Hindlimb muscle (tissue), 1 donor: ENCODE measurements at regions not wholly inside any gene's neighbourhood (a gene's known extent, or its start where the extent isn't known, plus 50 kb on each side); places are given as distances from the start of the nearest gene placed in this dataset.
A peak's percentile ranks its signal among the peaks of the same experiment; 100 is the strongest.
"Not testable (repeated sequence)": the region's sequence is repeated elsewhere in the genome, so short reads cannot be mapped to it uniquely, and the experiment has no call there.

Experiments used
- DNase-seq: peaks from one replicate; pipeline ENCODE4 v3.0.0-alpha.2; 2013

GRCh38 chr9:87210658-87211057 is 263.4 kb upstream of the GAS1 start:
- DNase-seq = not testable (repeated sequence)

- no peak for DNase-seq
Observed at GRCh38 chr9:87211669-87212068, 264.4 kb upstream of the GAS1 start.

- no peak for DNase-seq
Observed at GRCh38 chr9:87212605-87213021, 265.3 kb upstream of the GAS1 start.

GRCh38 chr9:87213948-87214347 is 266.6 kb upstream of the GAS1 start:
- DNase-seq = no peak

- DNase-seq = no peak
Observed at GRCh38 chr9:87214991-87215390, 267.7 kb upstream of the GAS1 start.

GRCh38 chr9:87216036-87216435 is 268.7 kb upstream of the GAS1 start:
- no peak for DNase-seq

- no peak for DNase-seq
Observed at GRCh38 chr9:87216897-87217455, 269.7 kb upstream of the GAS1 start.

GRCh38 chr9:87223392-87224246 is 274.0 kb upstream of the DAPK1 start:
- DNase-seq = no peak

GRCh38 chr9:87226896-87227295 is 270.8 kb upstream of the DAPK1 start:
- DNase-seq = no peak

- DNase-seq = no peak
Observed at GRCh38 chr9:87227456-87227855, 270.2 kb upstream of the DAPK1 start.

- no peak for DNase-seq
Observed at GRCh38 chr9:87229108-87229507, 268.6 kb upstream of the DAPK1 start.

- no peak for DNase-seq
Observed at GRCh38 chr9:87233431-87233830, 264.2 kb upstream of the DAPK1 start.

GRCh38 chr9:87233899-87234455 is 263.7 kb upstream of the DAPK1 start:
- DNase-seq = peak; percentile 89

GRCh38 chr9:87234854-87235253 is 262.8 kb upstream of the DAPK1 start:
- no peak for DNase-seq

GRCh38 chr9:87236546-87236945 is 261.1 kb upstream of the DAPK1 start:
- no peak for DNase-seq

GRCh38 chr9:87237336-87237735 is 260.3 kb upstream of the DAPK1 start:
- DNase-seq = no peak

- DNase-seq = no peak
Observed at GRCh38 chr9:87238545-87238944, 259.1 kb upstream of the DAPK1 start.

- DNase-seq = no peak
Observed at GRCh38 chr9:87239312-87239711, 258.4 kb upstream of the DAPK1 start.

GRCh38 chr9:87243602-87244001 is 254.1 kb upstream of the DAPK1 start:
- DNase-seq = no peak

GRCh38 chr9:87245271-87245670 is 252.4 kb upstream of the DAPK1 start:
- DNase-seq = no peak

- no peak for DNase-seq
Observed at GRCh38 chr9:87247097-87247496, 250.6 kb upstream of the DAPK1 start.

GRCh38 chr9:87249029-87249428 is 248.6 kb upstream of the DAPK1 start:
- DNase-seq = no peak

GRCh38 chr9:87250205-87250604 is 247.5 kb upstream of the DAPK1 start:
- no peak for DNase-seq
